ENCODE measurements at regions not wholly inside any gene's neighbourhood (a gene's known extent, or its start where the extent isn't known, plus 50 kb on each side); places are given as distances from the start of the nearest gene placed in this dataset.

DNA sequence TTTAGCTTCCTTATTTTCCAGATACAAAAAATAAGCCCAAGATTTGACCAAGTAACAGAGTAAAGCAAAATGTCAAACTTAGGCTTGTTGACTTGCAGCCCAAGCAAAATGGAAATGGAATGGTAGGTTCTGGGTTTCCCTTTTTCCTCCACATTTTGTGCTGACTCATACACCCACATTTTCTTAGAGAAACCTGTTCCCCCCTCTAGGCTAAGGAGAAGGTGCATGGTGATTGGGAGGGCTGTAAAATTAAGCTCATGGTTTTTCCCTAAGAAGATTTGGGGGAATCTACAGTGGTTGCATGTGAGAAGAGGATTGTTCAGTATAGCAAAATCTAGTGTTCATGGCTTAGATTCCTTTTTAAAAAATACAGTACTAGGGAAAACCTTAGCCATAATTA lies 127.4 kb downstream of the ARL4A start:
- no peak overlapping the region for H3K4me3 ChIP-seq
- H3K4me1 ChIP-seq: no peaks in the 10 kb centered on the region
- no peaks in the 10 kb centered on the region for H3K27me3 ChIP-seq (ENCODE audit: insufficient read depth in 3 of 3, low read length in 2 of 3)
- no peaks in the 10 kb centered on the region for H3K36me3 ChIP-seq (ENCODE audit: insufficient read depth in 1 of 2, low read depth in 1 of 2)
- ATAC-seq: no peak
- no peaks in the 10 kb centered on the region for H3K9me3 ChIP-seq
- intact Hi-C loops (cut with DNase I): no loop called here
- TF ChIP-seq, protein P1, sequence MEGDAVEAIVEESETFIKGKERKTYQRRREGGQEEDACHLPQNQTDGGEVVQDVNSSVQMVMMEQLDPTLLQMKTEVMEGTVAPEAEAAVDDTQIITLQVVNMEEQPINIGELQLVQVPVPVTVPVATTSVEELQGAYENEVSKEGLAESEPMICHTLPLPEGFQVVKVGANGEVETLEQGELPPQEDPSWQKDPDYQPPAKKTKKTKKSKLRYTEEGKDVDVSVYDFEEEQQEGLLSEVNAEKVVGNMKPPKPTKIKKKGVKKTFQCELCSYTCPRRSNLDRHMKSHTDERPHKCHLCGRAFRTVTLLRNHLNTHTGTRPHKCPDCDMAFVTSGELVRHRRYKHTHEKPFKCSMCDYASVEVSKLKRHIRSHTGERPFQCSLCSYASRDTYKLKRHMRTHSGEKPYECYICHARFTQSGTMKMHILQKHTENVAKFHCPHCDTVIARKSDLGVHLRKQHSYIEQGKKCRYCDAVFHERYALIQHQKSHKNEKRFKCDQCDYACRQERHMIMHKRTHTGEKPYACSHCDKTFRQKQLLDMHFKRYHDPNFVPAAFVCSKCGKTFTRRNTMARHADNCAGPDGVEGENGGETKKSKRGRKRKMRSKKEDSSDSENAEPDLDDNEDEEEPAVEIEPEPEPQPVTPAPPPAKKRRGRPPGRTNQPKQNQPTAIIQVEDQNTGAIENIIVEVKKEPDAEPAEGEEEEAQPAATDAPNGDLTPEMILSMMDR (IDR thresholded peaks at IDR 0.05): no peak
- no peak overlapping the region for H3K27ac ChIP-seq
- no peak for DNase-seq

DNA sequence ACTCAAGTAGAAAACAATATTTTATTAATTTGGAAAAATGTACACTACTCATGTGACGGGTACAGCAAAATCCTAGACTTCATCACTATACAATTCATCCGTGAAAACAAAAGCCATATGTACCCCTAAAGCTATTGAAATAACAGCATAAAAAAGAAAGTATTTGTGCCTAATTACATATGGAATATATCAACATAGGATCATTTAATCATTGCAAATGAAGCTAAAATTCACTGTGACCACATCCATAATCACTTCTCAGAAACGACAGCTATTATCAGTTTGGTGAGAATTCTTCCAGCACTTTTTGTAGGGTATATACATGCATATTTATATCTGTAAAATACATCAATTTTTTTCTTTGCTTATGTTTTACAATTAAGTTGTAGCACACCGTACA lies 128.0 kb downstream of the ARL4A start:
- H3K4me3 ChIP-seq: no peak overlapping the region
- intact Hi-C loops (cut with DNase I): no loop called here
- 86 to 91% (median 89%) methylated on average over 4 of the region's 4 CpGs for WGBS, 3 donors

DNA sequence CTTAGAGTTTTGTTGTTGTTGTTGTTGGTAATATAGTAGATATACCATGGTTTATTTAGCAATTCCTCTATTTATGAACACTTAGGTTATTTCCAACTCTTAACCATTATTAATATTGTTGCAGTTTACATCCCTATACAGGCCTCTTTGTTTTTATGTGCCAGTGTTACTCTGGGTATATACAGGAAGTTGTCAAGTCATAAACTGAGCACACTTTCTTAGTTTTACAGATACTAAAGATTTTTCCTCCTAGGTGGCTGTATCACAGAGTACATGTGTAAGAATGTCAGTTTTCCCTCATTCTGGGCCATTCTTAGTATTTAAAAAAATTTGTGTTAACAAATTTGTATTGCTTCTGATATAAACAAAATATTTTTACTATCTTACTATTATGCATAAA lies 128.4 kb downstream of the ARL4A start:
- intact Hi-C loops (cut with DNase I): no loop called here
- TF ChIP-seq, protein P1 (IDR thresholded peaks at IDR 0.05): no peak
- DNase-seq: no peak
- H3K27ac ChIP-seq: no peak overlapping the region
- ATAC-seq: no peak
- no peaks in the 10 kb centered on the region for H3K27me3 ChIP-seq (ENCODE audit: insufficient read depth in 3 of 3, low read length in 2 of 3)
- no peaks in the 10 kb centered on the region for H3K9me3 ChIP-seq
- H3K4me1 ChIP-seq: no peaks in the 10 kb centered on the region
- no peak overlapping the region for H3K4me3 ChIP-seq
- no peaks in the 10 kb centered on the region for H3K36me3 ChIP-seq (ENCODE audit: insufficient read depth in 1 of 2, low read depth in 1 of 2)

More for the DNA sequence above, 128.0 kb downstream of the ARL4A start:
- H3K9me3 ChIP-seq: no peaks in the 10 kb centered on the region
- ATAC-seq (no peak), DNase-seq (no peak)
- H3K27me3 ChIP-seq (ENCODE audit: insufficient read depth in 3 of 3, low read length in 2 of 3): no peaks in the 10 kb centered on the region
- H3K27ac ChIP-seq: no peak overlapping the region
- H3K36me3 ChIP-seq (ENCODE audit: insufficient read depth in 1 of 2, low read depth in 1 of 2): no peaks in the 10 kb centered on the region
- no peaks in the 10 kb centered on the region for H3K4me1 ChIP-seq
- TF ChIP-seq, protein P1 (IDR thresholded peaks at IDR 0.05): no peak

DNA sequence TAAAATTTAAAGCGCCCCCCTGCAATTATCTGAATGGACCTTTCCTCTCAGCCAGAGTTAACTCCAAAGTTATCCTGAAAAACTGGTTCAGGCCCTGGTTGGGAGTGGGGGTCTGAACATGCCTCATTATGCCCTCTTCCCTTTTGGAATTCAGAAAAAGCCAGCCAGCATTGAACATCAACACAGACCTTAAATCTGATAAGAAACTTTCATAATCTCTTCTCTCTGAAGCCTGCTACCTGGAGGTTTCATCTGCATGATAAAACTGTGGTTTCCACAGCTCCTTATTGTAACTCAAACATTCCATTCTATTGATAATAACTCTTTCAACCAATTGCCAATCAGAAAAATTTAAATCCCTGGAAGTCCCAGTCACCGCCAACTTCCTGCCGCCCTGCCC lies 133.3 kb downstream of the ARL4A start:
- 64 to 97% (median 78%) methylated on average over 3 of the region's 3 CpGs for WGBS, 3 donors
- Histone ChIP-seq H3K27me3 (ENCODE audit: insufficient read depth in 3 of 3, low read length in 2 of 3) (no peaks in the 10 kb centered on the region), H3K4me3 (no peak overlapping the region), H3K9me3 (no peaks in the 10 kb centered on the region), H3K36me3 (ENCODE audit: insufficient read depth in 1 of 2, low read depth in 1 of 2) (no peaks in the 10 kb centered on the region), H3K4me1 (no peaks in the 10 kb centered on the region), H3K27ac (no peak overlapping the region)
- TF ChIP-seq, protein P1 (IDR thresholded peaks at IDR 0.05): no peak
- DNase-seq: no peak
- intact Hi-C loops (cut with DNase I): no loop called here
- no peak for ATAC-seq

DNA sequence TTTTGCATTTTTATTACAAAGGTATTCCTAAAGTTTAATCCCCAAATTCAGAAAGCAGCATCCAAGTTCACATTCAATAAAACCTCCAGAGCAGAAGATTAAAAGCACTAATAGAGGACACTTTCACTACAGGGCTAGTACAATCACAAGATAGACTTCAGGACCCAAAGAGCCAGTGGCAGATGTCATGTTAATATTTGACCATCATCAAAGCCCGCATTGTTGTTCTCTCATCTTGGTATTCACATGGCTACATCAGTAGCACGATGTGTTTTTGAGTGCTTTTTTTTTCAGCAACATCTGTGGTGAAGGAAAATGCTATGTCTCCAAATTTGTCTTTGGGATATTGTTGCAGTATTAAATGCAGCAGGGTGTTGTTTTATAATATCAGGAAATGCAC lies 134.3 kb downstream of the ARL4A start:
- ATAC-seq (no peak), DNase-seq (no peak)
- TF ChIP-seq, protein P1 (IDR thresholded peaks at IDR 0.05): no peak
- no peak overlapping the region for H3K4me3 ChIP-seq
- no peaks in the 10 kb centered on the region for H3K36me3 ChIP-seq (ENCODE audit: insufficient read depth in 1 of 2, low read depth in 1 of 2)
- no peaks in the 10 kb centered on the region for H3K27me3 ChIP-seq (ENCODE audit: insufficient read depth in 3 of 3, low read length in 2 of 3)
- 56 to 75% (median 65%) methylated on average over 2 of the region's 2 CpGs for WGBS, 3 donors
- H3K27ac ChIP-seq: no peak overlapping the region
- H3K9me3 ChIP-seq: no peaks in the 10 kb centered on the region
- H3K4me1 ChIP-seq: no peaks in the 10 kb centered on the region
- intact Hi-C loops (cut with DNase I): no loop called here

All from psoas muscle (tissue), 7 donors.